Kidney (tissue), 13 donors: ENCODE measurements at regions not wholly inside any gene's neighbourhood (a gene's known extent, or its start where the extent isn't known, plus 50 kb on each side); places are given as distances from the start of the nearest gene placed in this dataset.

ENCODE experiments used
- DNase-seq, 5 donors: peaks; one replicate each; pipeline ENCODE4 v3.0.0-alpha.2; 2013 to 2020
- FAIRE-seq: peaks from 2 replicates; lab custom pipeline; 2012; peaks lifted over from hg19 to GRCh38; lab: Jason Lieb, UNC
- H3K27ac ChIP-seq, 2 donors: one replicate each; pipeline ENCODE4 v1.7.0; 2013; ENCODE audit warnings: low read depth in 2 of 2, low read length in 2 of 2, inconsistent platforms in 1 of 2
- H3K27me3 ChIP-seq: one replicate; pipeline ENCODE4 v1.7.1; 2013; ENCODE audit warnings: low read length, inconsistent platforms; ENCODE audit not compliant: control insufficient read depth, insufficient read depth
- H3K36me3 ChIP-seq, 3 donors: one replicate each; pipeline versions ENCODE4 v1.7.0 to v1.7.1; 2013; ENCODE audit warnings: low read length in 3 of 3, control low read depth in 1 of 3, inconsistent platforms in 1 of 3; ENCODE audit not compliant: insufficient read depth in 3 of 3, control insufficient read depth in 2 of 3
- H3K4me1 ChIP-seq, 3 donors: one replicate each; pipeline versions ENCODE4 v1.7.0 to v1.7.1; 2013; ENCODE audit warnings: low read length in 3 of 3, inconsistent platforms in 1 of 3, low read depth in 1 of 3; ENCODE audit not compliant: control insufficient read depth in 2 of 3, insufficient read depth in 2 of 3
- H3K4me3 ChIP-seq, 3 donors: one replicate each; pipeline versions ENCODE4 v1.7.0 to v1.8.1; 2013; ENCODE audit warnings: low read length in 3 of 3, control low read depth in 1 of 3, inconsistent platforms in 1 of 3
- H3K9ac ChIP-seq, 3 donors: one replicate each; pipeline versions ENCODE4 v1.7.0 to v1.7.1; 2013; ENCODE audit warnings: low read length in 3 of 3, control low read depth in 1 of 3, inconsistent platforms in 1 of 3
- H3K9me3 ChIP-seq, 3 donors: one replicate each; pipeline versions ENCODE4 v1.7.0 to v1.7.1; 2013; ENCODE audit warnings: low read length in 3 of 3, control low read depth in 1 of 3, inconsistent platforms in 1 of 3; ENCODE audit not compliant: control insufficient read depth in 2 of 3, insufficient read depth in 1 of 3
- CTCF ChIP-seq: IDR thresholded peaks from 3 replicates; pipeline ENCODE4 v1.5.1; 2012; ENCODE audit warnings: mild to moderate bottlenecking, moderate library complexity, borderline replicate concordance; ENCODE audit not compliant: insufficient read depth; ENCODE audit errors: extremely low read depth
- intact Hi-C: fragments of 100-400 bp; cut with DNase I; formaldehyde crosslinking; loops from one replicate; pipeline ENCODE4 v1.11.1; 2022
- donor health status: control.
- donor health status: control.
- donor health status: control.
- donor health status: control.
- donor health status: control.
- donor health status: DM: yes; HTN: yes; CAD: no.
- donor health status: Normal renal cell carcinoma (clear cell type).

- no peak for TF ChIP-seq CTCF
- Histone ChIP-seq H3K36me3 (no peaks in the 10 kb centered on the region), H3K4me3 (no peak overlapping the region)
Observed at GRCh38 chr14:22513066-22513812, 75.8 kb downstream of the DAD1 start.

GRCh38 chr14:22512106-22512814 is 76.8 kb downstream of the DAD1 start:
- peaks cover 21 to 26% (median 22%) of the 10 kb centered on the region in 3 donors for H3K4me1 ChIP-seq
- H3K27me3 ChIP-seq, result no peaks in the 10 kb centered on the region
- no peak for FAIRE-seq
- peak overlapping the region; percentile 49 to 51 for H3K27ac ChIP-seq
- intact Hi-C loops, result no loop called here
- H3K36me3 ChIP-seq, result no peaks in the 10 kb centered on the region
- no peak overlapping the region for H3K9ac ChIP-seq
- DNase-seq, result no peak
- H3K9me3 ChIP-seq, result no peaks in the 10 kb centered on the region
- H3K4me3 ChIP-seq, result no peak overlapping the region
- TF ChIP-seq CTCF, result no peak

More at GRCh38 chr14:22513066-22513812, 75.8 kb downstream of the DAD1 start:
- FAIRE-seq, result no peak
- intact Hi-C loops, result no loop called here
- no peaks in the 10 kb centered on the region for H3K9me3 ChIP-seq
- DNase-seq, result no peak
- peak overlapping the region in 1 of 2 donors; percentile 77 for H3K27ac ChIP-seq
- no peak overlapping the region for H3K9ac ChIP-seq
- H3K27me3 ChIP-seq, result no peaks in the 10 kb centered on the region
- H3K4me1 ChIP-seq, result peaks cover 24 to 26% (median 25%) of the 10 kb centered on the region in 3 donors

- no peak overlapping the region for H3K4me3 ChIP-seq
- H3K4me1 ChIP-seq, result peaks cover 18 to 22% (median 20%) of the 10 kb centered on the region in 3 donors
- H3K27ac ChIP-seq, result no peak overlapping the region
- no peaks in the 10 kb centered on the region for H3K36me3 ChIP-seq
- DNase-seq (peak in 3 of 5 donors; percentile 38 to 91 (median 67)), FAIRE-seq (no peak)
- no peaks in the 10 kb centered on the region for H3K27me3 ChIP-seq
- H3K9ac ChIP-seq, result no peak overlapping the region
- intact Hi-C loops, result no loop called here
- no peaks in the 10 kb centered on the region for H3K9me3 ChIP-seq
- TF ChIP-seq CTCF, result no peak
Observed at GRCh38 chr14:22510527-22511110, 78.4 kb downstream of the DAD1 start.
